ENCODE measurements at regions not wholly inside any gene's neighbourhood (a gene's known extent, or its start where the extent isn't known, plus 50 kb on each side); places are given as distances from the start of the nearest gene placed in this dataset.
A peak's percentile ranks its signal among the peaks of the same experiment; 100 is the strongest.

GRCh38 chr9:90393365-90394152, 249.1 kb downstream of the DIRAS2 start:
- Mint-ChIP-seq H3K4me3 (no peak overlapping the region), H3K4me1 (no peaks in the 10 kb centered on the region), H3K27me3 (peaks cover 5% of the 10 kb centered on the region), H3K36me3 (ENCODE audit: low read depth) (no peaks in the 10 kb centered on the region), H3K9me3 (no peaks in the 10 kb centered on the region), H3K27ac (no peak overlapping the region)
- ATAC-seq, result no peak
- DNase-seq, result no peak

GRCh38 chr9:90394871-90395270, 247.8 kb downstream of the DIRAS2 start:
- H3K27ac Mint-ChIP-seq, result no peak overlapping the region
- H3K27me3 Mint-ChIP-seq, result peaks cover 5% of the 10 kb centered on the region
- DNase-seq (no peak), ATAC-seq (no peak)
- H3K4me1 Mint-ChIP-seq, result no peaks in the 10 kb centered on the region
- no peak overlapping the region for H3K4me3 Mint-ChIP-seq
- H3K36me3 Mint-ChIP-seq (ENCODE audit: low read depth), result no peaks in the 10 kb centered on the region
- no peaks in the 10 kb centered on the region for H3K9me3 Mint-ChIP-seq

GRCh38 chr9:90400091-90400490, 242.5 kb downstream of the DIRAS2 start:
- Mint-ChIP-seq H3K9me3 (no peaks in the 10 kb centered on the region), H3K4me3 (no peak overlapping the region), H3K27me3 (peaks cover 4% of the 10 kb centered on the region), H3K4me1 (no peaks in the 10 kb centered on the region), H3K27ac (no peak overlapping the region), H3K36me3 (ENCODE audit: low read depth) (no peaks in the 10 kb centered on the region)
- ATAC-seq (no peak), DNase-seq (no peak)

GRCh38 chr9:90408659-90409058, 234.0 kb downstream of the DIRAS2 start:
- no peaks in the 10 kb centered on the region for H3K4me1 Mint-ChIP-seq
- H3K36me3 Mint-ChIP-seq (ENCODE audit: low read depth), result no peaks in the 10 kb centered on the region
- peaks cover 8% of the 10 kb centered on the region for H3K27me3 Mint-ChIP-seq
- H3K27ac Mint-ChIP-seq, result no peak overlapping the region
- DNase-seq (no peak), ATAC-seq (no peak)
- no peak overlapping the region for H3K4me3 Mint-ChIP-seq
- peaks cover 18% of the 10 kb centered on the region for H3K9me3 Mint-ChIP-seq

- no peaks in the 10 kb centered on the region for H3K4me1 Mint-ChIP-seq
- H3K4me3 Mint-ChIP-seq, result no peak overlapping the region
- H3K27me3 Mint-ChIP-seq, result peaks cover 7% of the 10 kb centered on the region
- H3K27ac Mint-ChIP-seq, result no peak overlapping the region
- ATAC-seq, result no peak
- no peak for DNase-seq
- no peaks in the 10 kb centered on the region for H3K9me3 Mint-ChIP-seq
- H3K36me3 Mint-ChIP-seq (ENCODE audit: low read depth), result no peaks in the 10 kb centered on the region
These were observed 223.3 kb downstream of the DIRAS2 start for GRCh38 chr9:90419221-90419851.

- Mint-ChIP-seq H3K4me3 (no peak overlapping the region), H3K9me3 (no peaks in the 10 kb centered on the region), H3K4me1 (no peaks in the 10 kb centered on the region), H3K27ac (no peak overlapping the region), H3K27me3 (peaks cover 7% of the 10 kb centered on the region), H3K36me3 (ENCODE audit: low read depth) (no peaks in the 10 kb centered on the region)
- DNase-seq, result no peak
- ATAC-seq, result no peak
These were observed 222.4 kb downstream of the DIRAS2 start for GRCh38 chr9:90420211-90420610.

GRCh38 chr9:90420768-90421513, 221.7 kb downstream of the DIRAS2 start:
- Mint-ChIP-seq H3K9me3 (no peaks in the 10 kb centered on the region), H3K27ac (no peak overlapping the region), H3K4me1 (no peaks in the 10 kb centered on the region), H3K27me3 (peaks cover 7% of the 10 kb centered on the region), H3K36me3 (ENCODE audit: low read depth) (no peaks in the 10 kb centered on the region), H3K4me3 (no peak overlapping the region)
- DNase-seq, result no peak
- no peak for ATAC-seq

GRCh38 chr9:90421786-90422185, 220.8 kb downstream of the DIRAS2 start:
- H3K27me3 Mint-ChIP-seq, result peaks cover 7% of the 10 kb centered on the region
- ATAC-seq (no peak), DNase-seq (no peak)
- H3K27ac Mint-ChIP-seq, result no peak overlapping the region
- H3K9me3 Mint-ChIP-seq, result no peaks in the 10 kb centered on the region
- H3K36me3 Mint-ChIP-seq (ENCODE audit: low read depth), result no peaks in the 10 kb centered on the region
- H3K4me1 Mint-ChIP-seq, result no peaks in the 10 kb centered on the region
- H3K4me3 Mint-ChIP-seq, result no peak overlapping the region

- no peak for ATAC-seq
These were observed 218.9 kb downstream of the DIRAS2 start for GRCh38 chr9:90423661-90424193.

GRCh38 chr9:90428517-90428916, 214.1 kb downstream of the DIRAS2 start:
- Mint-ChIP-seq H3K27me3 (peaks cover 11% of the 10 kb centered on the region), H3K4me3 (no peak overlapping the region), H3K4me1 (no peaks in the 10 kb centered on the region), H3K36me3 (ENCODE audit: low read depth) (no peaks in the 10 kb centered on the region), H3K9me3 (no peaks in the 10 kb centered on the region), H3K27ac (no peak overlapping the region)
- DNase-seq, result no peak
- peak; percentile 28 for ATAC-seq

More at GRCh38 chr9:90423661-90424193, 218.9 kb downstream of the DIRAS2 start:
- no peak overlapping the region for H3K4me3 Mint-ChIP-seq
- DNase-seq, result no peak
- peaks cover 7% of the 10 kb centered on the region for H3K27me3 Mint-ChIP-seq
- no peaks in the 10 kb centered on the region for H3K4me1 Mint-ChIP-seq
- H3K36me3 Mint-ChIP-seq (ENCODE audit: low read depth), result no peaks in the 10 kb centered on the region
- no peak overlapping the region for H3K27ac Mint-ChIP-seq
- no peaks in the 10 kb centered on the region for H3K9me3 Mint-ChIP-seq

GRCh38 chr9:90432951-90433350, 209.7 kb downstream of the DIRAS2 start:
- no peaks in the 10 kb centered on the region for H3K4me1 Mint-ChIP-seq
- no peaks in the 10 kb centered on the region for H3K36me3 Mint-ChIP-seq (ENCODE audit: low read depth)
- ATAC-seq, result no peak
- peaks cover 18% of the 10 kb centered on the region for H3K27me3 Mint-ChIP-seq
- no peaks in the 10 kb centered on the region for H3K9me3 Mint-ChIP-seq
- no peak for DNase-seq
- no peak overlapping the region for H3K4me3 Mint-ChIP-seq
- no peak overlapping the region for H3K27ac Mint-ChIP-seq

- DNase-seq (no peak), ATAC-seq (no peak)
- Mint-ChIP-seq H3K4me3 (no peak overlapping the region), H3K27me3 (peaks cover 18% of the 10 kb centered on the region), H3K9me3 (no peaks in the 10 kb centered on the region), H3K36me3 (ENCODE audit: low read depth) (no peaks in the 10 kb centered on the region), H3K27ac (no peak overlapping the region), H3K4me1 (no peaks in the 10 kb centered on the region)
These were observed 209.2 kb downstream of the DIRAS2 start for GRCh38 chr9:90433398-90433941.

- Mint-ChIP-seq H3K4me3 (no peak overlapping the region), H3K36me3 (ENCODE audit: low read depth) (no peaks in the 10 kb centered on the region), H3K9me3 (peaks cover 5% of the 10 kb centered on the region), H3K4me1 (no peaks in the 10 kb centered on the region), H3K27me3 (peaks cover 12% of the 10 kb centered on the region), H3K27ac (no peak overlapping the region)
- ATAC-seq (no peak), DNase-seq (no peak)
These were observed 200.8 kb downstream of the DIRAS2 start for GRCh38 chr9:90441814-90442213.

GRCh38 chr9:90442723-90443122, 199.9 kb downstream of the DIRAS2 start:
- DNase-seq, result no peak
- Mint-ChIP-seq H3K27me3 (peaks cover 14% of the 10 kb centered on the region), H3K27ac (no peak overlapping the region), H3K36me3 (ENCODE audit: low read depth) (no peaks in the 10 kb centered on the region), H3K4me1 (no peaks in the 10 kb centered on the region), H3K4me3 (no peak overlapping the region), H3K9me3 (peaks cover 5% of the 10 kb centered on the region)
- ATAC-seq, result no peak

All from activated naive CD8-positive, alpha-beta T cell treated with anti-CD3 and anti-CD28 coated beads, Interleukin-2, amount 50 U/mL, for 24 hours (primary cell).